D341Med (cell line): ENCODE measurements at regions not wholly inside any gene's neighbourhood (a gene's known extent, or its start where the extent isn't known, plus 50 kb on each side); places are given as distances from the start of the nearest gene placed in this dataset.

Source experiments
- DNase-seq: peaks from one replicate; pipeline ENCODE4 v3.0.0; 2012; ENCODE audit warnings: low spot score

GRCh38 chr5:23084815-23085214 lies 231.7 kb upstream of the CDH12 start:
- DNase-seq, result no peak

GRCh38 chr5:23072179-23072578 lies 219.0 kb upstream of the CDH12 start:
- no peak for DNase-seq

DNA sequence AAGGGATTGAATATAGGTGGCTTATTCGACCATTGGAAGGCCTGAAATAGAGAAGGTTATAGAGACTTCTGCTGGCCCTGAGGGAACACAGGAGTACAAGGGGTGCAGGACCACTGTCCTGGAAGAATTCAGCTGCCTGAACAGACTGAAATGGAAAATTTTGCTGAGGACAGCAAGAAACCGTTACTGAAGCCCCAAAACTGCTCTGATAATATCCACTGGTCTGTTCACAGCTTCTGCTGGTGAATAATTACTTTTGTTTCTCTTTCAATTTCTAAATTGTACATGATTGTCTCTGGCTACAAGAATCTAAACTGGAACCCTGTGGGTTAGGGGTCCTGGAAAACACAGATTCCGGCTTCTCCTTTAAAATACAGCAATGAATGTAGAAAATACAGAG lies 218.5 kb upstream of the CDH12 start:
- no peak for DNase-seq

GRCh38 chr5:23064710-23065109 lies 211.6 kb upstream of the CDH12 start:
- no peak for DNase-seq

GRCh38 chr5:23053846-23054245 lies 200.7 kb upstream of the CDH12 start:
- DNase-seq, result no peak

- no peak for DNase-seq
These were observed 189.1 kb upstream of the CDH12 start for GRCh38 chr5:23042226-23042625.

- DNase-seq, result no peak
These were observed 182.5 kb upstream of the CDH12 start for GRCh38 chr5:23035555-23036090.

DNA sequence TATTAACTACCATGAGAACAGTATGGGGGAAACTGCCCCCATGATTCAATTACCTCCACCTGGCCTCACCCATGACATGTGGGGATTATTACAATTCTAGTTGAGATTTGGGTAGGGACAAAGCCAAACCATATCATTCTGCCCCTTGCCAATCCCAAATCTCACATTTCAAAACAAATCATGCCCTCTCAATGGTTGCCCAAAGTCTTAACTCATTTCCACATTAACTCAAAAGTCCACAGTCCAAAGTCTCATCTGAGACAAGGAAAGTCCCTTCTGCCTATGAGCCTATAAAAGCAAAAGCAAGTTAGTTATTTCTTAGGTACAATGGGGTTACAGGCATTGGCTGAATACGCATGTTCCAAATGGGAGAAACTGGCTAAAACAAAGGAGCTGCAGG lies 180.7 kb upstream of the CDH12 start:
- DNase-seq, result no peak

DNA sequence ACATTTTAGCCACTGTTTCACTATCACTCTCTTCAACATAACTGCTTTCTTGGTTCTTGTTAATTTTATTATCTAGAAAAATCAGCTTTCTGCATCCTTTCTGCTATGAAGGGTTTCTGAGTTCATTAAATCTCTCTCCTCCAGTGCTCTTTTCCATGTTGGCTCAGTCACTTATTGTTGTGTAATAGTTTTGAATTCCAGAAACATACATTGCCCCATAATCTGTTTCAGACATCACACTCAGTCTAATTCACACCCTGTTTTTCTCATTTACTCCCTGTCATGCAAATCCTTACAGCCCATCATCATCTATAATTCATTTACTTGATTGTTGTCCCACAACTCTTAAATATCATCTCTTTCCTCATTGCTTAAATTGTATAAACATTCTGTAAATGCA lies 176.1 kb upstream of the CDH12 start:
- DNase-seq, result no peak

DNA sequence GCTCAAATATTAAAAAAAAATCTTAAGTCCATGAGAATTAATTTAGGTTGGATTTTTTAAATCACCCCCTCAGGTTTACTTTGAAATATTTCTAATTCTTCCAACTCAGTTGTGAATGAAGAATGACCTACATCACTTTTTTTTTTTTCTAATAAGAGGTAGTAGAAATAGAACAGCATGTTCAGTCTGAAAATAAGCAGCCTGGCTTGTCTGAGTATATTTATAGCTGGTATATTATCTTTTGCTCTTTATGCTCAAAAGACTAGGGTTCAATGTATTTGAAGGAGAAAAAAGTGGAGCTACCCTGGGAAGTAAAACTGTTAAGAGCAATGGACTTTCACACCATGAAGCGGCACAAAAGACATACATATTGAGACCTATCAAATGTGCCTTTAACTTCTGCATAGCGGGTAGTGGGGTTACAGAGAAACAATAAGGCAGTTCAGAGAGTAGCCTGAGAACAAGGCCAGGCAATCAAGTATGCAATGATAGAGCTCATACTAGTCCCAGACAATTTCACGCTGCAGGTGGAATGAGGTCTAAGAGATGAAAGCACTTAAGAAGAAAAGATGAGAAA lies 175.4 kb upstream of the CDH12 start:
- DNase-seq, result no peak

- DNase-seq, result no peak
These were observed 174.7 kb upstream of the CDH12 start for GRCh38 chr5:23027830-23028229.

- no peak for DNase-seq
These were observed 174.2 kb upstream of the CDH12 start for GRCh38 chr5:23027331-23027730.

- DNase-seq, result peak; percentile 68
These were observed 173.4 kb upstream of the CDH12 start for GRCh38 chr5:23026252-23027170.

GRCh38 chr5:23025629-23026233 lies 172.6 kb upstream of the CDH12 start:
- DNase-seq, result no peak

- DNase-seq, result no peak
These were observed 171.3 kb upstream of the CDH12 start for GRCh38 chr5:23024470-23024869.

- no peak for DNase-seq
These were observed 161.7 kb upstream of the CDH12 start for GRCh38 chr5:23014825-23015224.

DNA sequence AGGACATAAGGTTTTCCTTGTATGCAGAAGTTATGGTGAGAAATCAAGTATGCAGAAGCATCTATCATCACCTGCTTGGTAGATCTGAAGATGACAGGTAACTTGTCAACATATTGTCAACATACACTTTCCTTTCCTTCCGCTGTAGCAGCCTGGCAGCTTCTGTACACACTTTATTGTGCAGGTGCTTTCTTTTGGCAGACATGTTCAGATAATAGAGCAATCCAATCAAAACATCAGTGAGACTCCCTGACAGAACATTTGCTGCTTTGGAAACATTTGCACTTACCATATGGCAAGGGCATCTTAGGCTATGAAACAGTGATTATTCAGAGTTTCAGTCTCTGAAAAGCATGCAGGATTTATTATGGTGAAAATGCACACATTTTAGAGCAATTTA lies 161.1 kb upstream of the CDH12 start:
- DNase-seq, result no peak

DNA sequence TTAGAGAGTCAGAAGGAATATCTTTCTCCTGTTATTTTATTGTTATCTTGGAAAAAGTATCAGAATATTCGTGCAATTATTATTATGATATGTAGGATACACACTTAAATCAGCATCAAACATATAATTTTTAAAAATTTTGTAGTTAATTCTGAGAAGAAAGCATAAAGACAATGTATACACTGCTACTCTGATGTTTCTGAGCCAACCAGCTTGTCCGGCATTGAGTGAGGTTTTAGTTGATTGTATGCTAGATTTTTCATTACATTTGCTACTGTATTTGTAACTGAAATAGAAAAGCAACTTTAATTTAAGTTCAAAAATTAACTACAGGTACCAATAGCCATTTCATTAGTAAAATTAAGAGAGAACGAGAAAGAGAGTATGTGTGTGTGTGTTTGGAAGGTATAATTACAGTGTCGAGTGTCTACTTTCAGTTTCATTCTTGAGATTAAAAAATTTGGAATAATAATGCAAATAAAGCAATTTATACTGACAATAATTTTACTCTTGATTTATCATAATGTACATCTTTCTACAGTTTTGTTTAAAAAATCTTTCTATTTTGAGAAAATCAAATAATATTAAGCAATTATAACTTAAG lies 160.4 kb upstream of the CDH12 start:
- DNase-seq, result no peak

GRCh38 chr5:23012842-23013241 lies 159.7 kb upstream of the CDH12 start:
- no peak for DNase-seq

DNA sequence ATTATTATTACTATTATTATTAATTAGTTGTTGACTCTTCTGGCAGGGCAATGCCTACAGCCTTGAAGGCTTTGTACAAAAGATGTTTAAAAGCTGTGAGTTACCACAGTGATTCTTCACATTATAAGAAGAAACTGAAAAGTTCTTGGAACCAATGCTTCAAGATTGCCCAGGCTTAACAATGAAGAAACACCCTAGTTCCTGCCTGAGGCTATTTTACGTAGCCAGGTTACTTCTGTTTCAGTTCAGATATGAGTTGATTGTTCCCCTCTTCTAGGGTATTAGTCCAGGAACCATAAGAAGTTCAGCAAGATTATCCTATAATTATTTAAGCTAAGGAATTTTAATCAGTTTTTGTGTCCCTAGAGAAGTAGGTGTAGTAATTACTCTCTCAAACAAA lies 154.6 kb upstream of the CDH12 start:
- DNase-seq, result no peak

DNA sequence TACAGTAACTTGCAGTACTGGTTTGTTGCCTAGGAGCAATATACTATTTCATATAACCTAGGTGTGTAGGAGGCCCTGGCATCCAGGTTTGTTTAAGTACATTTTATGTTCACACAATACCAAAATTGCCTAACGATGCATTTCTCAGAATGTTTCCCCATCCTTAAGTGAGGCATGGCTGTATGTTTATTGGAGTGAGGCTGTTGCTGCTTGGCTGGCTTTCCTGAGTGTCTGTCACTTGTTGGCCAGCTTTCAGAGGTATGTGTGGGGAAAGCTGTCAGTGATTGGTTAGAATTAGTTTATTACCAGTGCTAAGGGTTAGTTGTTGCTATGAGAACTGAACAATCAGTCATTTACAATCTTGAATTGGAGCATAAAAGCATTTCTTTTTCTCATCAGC lies 154.1 kb upstream of the CDH12 start:
- no peak for DNase-seq

DNA sequence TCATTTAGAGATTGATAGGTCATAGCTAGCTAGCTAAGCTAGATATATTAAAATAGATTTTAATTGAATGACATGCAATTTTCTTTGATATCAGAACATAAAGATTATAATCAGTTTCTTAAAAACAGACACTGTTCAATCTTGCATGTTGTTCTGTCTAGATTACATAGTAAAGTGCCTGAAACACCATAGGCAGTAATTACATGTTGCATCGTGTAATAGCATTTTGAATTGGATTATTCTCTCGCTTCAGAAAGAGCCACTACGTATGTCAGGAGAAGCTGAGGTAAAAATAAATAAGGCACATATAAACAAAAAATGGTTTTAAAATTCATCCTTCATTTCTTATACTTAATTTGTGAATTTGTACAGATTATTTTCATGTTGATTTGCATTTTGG lies 148.0 kb upstream of the CDH12 start:
- DNase-seq, result no peak

GRCh38 chr5:22998774-22999173 lies 145.6 kb upstream of the CDH12 start:
- DNase-seq, result no peak
